HG03196 (cell line): ENCODE measurements at regions not wholly inside any gene's neighbourhood (a gene's known extent, or its start where the extent isn't known, plus 50 kb on each side); places are given as distances from the start of the nearest gene placed in this dataset.
"Not testable (repeated sequence)": the region's sequence is repeated elsewhere in the genome, so short reads cannot be mapped to it uniquely, and the experiment has no call there.

Source experiments
- ATAC-seq: cut with Tn5 transposase; IDR thresholded peaks from one replicate; pipeline ENCODE4 v1.9.1; 2021; ENCODE audit not compliant: unreplicated experiment

DNA sequence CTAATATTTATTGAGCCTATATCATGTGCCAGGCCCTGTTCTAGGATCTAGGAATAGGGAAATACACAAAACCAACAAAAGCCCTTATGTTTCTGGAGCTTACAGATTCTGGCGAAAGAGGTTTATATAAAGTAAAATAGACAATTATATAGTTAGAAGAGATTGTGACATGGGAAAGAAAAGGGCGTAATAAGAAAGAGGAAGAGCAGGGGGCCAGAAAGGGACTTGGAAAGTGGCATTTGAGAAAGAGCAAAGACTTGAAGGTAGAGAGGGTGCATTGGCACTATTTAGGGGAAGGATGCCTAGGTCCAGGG, 322.5 kb upstream of the FAM78B start:
- ATAC-seq: no peak

- peak; percentile 80 for ATAC-seq
Observed at GRCh38 chr1:166489670-166490436, 323.1 kb upstream of the FAM78B start.

DNA sequence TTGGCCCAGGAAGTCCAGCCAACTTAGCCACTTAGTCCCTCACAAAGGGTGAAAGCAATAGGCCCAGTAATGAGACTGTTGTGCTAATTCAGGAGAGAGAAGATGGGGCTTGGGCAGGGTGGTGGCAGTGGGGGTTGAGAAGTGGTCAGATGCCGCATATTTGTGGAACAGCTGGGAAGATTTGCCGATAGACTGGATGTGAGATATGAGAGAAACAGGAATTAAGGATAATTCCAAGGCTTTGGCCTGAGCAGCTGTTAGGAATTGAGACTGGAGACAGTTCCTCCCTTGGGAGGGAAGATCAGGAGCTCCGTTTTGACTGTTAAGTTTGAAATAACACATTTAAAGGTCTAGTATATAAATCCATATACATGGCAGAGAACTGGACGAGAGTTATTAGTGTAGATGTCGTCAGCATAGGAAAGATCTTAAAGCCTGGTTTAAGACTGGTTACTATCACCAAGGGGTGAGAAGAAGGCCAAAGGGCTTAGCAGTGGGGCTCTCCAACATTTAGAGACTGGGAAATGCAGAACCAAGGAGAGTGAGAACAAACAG, 323.7 kb upstream of the FAM78B start:
- ATAC-seq: peak; percentile 65

- ATAC-seq: not testable (repeated sequence)
Observed at GRCh38 chr1:166493765-166494164, 327.0 kb upstream of the FAM78B start.

DNA sequence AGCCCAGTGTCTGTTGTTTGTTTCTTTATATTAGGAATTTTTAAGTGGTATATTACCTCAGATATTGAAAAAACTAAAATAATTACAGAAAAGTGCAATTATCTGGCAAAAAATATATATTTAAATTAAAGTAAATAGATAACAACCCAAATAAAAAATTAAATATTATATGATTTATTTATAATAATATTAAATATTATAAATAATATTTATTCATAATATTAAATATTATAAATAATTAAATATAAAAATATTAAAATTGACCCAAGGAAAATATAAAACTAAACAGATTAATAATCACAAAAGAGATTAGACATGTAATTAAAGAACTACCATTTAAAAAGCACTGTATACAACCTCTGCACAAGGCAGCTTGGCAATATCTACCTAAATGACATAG, 331.9 kb upstream of the POGK start:
- ATAC-seq: no peak

DNA sequence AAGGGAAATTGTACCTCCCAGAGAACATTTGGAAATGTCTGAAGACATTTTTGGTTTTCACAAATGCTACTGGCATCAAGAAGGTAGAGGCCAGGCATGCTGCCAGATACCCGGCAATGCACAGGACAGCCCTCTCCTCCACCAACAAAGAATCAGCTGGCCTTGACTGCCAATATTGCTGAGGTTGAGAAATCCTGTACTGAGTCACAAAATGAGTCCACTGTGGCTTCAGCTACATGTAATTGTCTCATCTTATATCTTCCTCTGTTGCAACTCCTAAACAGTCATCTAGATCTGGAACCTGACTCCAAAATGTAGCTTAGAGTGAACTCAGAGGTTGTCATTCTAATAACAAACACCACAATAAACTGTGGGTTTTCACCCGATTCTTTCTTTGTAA, 327.5 kb upstream of the POGK start:
- ATAC-seq: no peak

- no peak for ATAC-seq
Observed at GRCh38 chr1:166514067-166514466, 325.2 kb upstream of the POGK start.

DNA sequence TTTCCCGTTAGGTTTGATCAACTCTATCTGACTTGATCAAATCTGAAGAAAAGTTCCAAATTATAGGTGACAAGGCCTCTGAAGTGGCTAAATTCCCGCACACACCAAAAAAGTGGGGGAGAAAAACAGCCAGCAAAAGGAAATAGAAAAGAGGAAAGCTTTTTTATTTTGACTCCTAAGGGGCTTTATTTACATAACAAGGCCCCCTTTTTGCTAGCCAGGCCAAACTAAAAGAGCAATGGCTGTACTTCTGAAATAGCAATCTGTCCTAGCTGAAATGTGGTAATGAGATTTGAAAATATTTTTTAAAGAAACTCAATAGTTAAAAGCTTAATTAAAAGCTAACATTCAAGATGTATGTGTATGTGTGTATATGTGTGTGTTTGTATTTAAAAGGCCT, 311.5 kb upstream of the POGK start:
- ATAC-seq: no peak

DNA sequence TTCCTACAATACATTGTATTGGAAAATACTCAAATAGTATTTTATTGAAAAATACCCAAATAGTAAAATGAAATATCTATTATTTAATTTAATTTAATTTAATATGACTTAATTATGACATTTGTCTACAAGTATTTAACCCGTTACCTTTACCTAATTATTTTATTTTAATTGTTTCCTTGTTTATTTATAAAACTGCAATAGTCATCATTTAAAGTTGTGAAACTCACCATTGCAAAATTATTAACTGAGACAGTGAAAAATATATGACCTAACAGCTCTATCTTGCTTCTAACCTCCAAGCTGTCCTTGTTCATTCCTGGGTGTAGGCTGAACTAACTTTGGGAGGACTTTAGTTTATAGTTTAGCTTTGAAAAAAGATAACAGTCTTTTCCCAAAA, 300.6 kb upstream of the POGK start:
- ATAC-seq: no peak

DNA sequence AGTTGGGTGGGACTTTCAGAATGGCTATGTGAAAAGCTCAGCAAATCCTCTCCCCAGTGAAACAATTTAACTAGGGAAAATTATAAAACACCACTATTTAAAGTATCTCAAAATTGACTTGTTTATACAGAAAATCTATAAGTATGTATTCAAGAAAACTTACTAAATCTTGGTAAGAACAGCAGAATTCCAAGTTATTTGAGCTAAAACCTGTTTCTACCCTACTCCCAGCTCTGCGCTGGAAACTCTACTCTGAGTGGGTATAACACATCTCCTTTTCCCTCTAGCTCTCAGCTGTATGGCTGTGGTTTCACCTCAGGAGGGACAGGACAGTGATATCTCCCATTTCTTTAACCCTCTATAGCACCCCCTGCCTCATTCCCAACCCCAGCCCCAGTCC, 295.2 kb upstream of the POGK start:
- no peak for ATAC-seq

GRCh38 chr1:166544561-166544960, 294.7 kb upstream of the POGK start:
- no peak for ATAC-seq

DNA sequence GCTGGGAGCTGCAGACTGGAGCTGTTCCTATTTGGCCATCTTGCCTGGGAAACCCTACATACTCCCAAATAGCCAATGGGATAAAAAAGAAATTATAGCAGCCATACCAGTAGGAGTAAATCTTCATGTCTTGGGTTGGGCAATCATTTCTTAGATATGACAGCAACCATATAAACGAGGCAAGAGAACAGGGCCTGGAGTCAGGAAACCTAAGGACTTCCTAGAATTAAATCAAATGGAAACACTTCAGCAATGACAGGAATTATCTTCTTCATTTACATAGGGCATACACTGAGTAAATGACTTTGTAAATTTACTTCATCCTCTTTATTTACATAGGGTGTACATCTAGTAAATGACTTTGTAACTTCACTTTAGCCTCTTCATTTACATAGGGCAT, 286.6 kb upstream of the POGK start:
- ATAC-seq: no peak

DNA sequence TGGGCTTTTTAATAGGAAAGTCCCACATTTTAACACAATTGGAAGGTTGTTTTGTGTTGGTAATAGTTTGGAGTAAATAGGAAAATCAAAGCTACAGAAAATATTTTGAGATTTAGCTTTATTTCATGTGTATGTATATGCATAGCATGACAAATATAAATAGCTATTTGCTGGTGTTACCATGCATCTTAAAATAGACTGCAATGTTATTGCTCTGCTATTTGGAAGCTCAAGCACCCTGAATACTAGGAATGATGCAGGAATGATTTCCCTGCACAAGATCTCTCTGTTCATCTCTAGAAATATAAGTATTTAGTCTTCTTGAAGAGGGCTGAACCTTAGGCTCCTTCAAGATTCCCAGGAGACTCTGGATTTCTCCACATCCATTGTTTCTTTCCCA, 268.3 kb upstream of the POGK start:
- no peak for ATAC-seq

DNA sequence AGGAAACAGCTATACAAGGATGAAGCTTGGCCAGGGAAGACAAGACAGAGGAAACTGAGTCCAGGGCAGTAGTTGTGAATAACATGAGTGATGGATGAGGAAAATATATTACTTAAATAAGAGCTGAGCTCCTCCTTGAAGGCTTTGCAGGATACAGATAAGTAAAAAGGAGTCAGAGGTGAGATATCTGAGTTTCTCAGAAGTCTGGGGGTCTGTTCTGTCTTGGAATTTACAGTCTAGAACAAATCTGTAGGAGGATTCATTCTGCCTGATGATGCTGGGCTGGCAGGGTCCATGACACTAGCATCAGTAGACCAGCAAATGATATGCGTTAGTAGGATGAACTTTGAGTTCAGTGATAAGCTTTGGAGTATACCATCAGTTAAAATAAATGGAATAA, 266.1 kb upstream of the POGK start:
- ATAC-seq: no peak

GRCh38 chr1:166579557-166580501, 259.4 kb upstream of the POGK start:
- no peak for ATAC-seq

DNA sequence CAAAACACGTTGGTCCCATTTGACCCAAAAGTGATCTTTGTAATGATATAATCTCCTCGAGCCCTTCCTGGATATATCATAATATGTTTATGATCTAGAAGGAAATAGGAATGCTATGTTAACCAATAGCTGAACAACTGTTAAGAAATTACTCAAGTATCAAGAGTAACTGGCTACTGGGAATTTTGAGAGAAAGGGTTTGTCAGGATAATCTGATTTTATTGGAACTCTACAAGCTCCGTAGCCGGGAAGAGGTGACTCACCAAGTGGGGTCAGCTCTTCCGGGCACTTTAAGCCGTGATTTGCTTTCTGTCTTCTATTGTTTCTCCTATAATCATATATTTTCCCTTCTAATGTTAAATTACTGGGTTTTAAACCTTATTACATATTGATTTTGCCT, 250.5 kb upstream of the POGK start:
- ATAC-seq: no peak

DNA sequence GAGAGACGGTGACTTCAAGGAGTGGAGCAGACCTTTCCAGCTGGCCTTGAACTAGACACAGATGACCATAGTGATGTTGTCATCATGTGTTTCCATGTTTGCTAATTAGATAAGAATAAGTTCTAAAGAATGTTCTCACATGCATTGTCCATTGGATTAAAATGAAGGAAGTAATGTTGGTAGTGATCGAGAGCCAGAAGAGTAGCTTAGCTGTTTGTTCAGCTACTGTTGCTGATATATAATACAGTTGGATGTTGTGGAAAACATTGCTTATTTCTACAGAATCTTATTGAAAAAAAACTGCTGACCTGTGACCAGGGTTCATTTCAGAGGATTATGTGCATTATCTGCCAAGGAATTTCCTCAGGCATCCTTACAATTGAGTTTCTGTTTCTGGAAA, 249.1 kb upstream of the POGK start:
- no peak for ATAC-seq

DNA sequence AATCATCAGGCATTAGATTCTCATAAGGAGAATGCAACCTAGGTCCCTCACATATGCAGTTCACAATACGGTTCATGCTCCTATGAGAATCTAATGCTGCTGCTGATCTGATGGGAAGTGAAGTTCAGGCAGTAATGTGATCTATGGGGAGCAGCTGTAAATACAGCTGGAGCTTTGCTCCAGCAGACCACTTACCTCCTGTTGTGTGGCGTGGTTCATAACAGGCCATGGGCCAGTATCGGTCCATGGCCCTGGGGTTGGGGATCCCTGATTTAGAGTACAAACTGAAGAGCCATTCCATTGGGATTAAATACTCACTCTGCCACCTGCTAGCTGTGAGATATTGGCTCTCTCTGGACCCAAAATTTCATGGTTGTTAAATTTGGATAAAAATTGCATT, 244.6 kb upstream of the POGK start:
- ATAC-seq: no peak

DNA sequence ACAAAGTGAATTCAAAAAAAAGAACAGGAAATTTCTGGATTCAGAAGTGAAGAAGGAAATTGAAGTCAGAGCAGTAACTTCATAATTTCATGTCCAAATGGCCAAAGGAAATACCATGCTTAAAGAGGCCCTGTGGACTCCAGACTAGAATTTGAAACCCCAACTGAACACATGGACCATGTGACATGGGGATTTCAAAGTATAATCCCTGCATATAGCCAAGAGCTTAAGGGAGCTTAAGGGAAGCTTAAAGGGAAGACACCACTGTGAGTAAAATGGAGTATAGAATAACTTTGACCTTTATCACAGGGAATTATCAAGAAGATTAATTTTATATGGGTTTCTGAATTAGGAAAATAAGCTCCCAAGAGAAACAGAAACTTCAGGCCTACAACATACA, 241.8 kb upstream of the POGK start:
- ATAC-seq: no peak

GRCh38 chr1:166600574-166600973, 238.7 kb upstream of the POGK start:
- no peak for ATAC-seq

DNA sequence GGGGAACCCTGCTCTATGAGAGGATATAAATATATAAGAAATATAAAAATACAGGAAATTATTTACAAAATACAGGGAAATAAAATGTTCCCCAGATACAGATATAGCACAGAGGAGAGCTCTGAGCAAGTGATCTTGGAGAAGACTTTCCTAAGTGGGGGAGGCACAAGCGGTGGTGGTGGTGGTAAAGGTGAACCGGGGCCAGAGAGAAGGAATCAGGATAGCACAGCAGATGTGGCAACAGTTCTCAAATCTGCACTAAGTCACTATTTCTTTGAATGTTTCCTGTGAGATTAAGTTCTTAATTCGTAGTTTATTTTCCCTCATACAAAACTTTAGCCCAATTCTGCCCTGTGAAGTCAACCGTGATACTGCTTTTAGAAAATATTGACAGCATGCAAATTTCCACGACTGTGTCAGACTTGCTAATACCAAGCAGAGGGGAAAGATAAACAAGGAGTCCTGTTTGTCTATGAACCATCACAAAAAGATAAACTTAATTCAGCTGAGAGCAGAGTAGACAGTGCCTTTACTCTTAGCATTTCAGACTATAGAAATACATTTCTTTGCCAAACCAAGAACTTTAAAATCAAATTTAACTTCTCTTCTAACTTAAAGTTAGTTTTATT, 237.5 kb upstream of the POGK start:
- no peak for ATAC-seq

GRCh38 chr1:166602801-166603200, 236.5 kb upstream of the POGK start:
- ATAC-seq: not testable (repeated sequence)
